NCI-H1694 (cell line): ENCODE measurements at regions not wholly inside any gene's neighbourhood (a gene's known extent, or its start where the extent isn't known, plus 50 kb on each side); places are given as distances from the start of the nearest gene placed in this dataset.

Experiments used
- DNase-seq: peaks from one replicate; lab custom pipeline; 2025; lab: John Stamatoyannopoulos, UW

- DNase-seq: peak; percentile 75
Observed at GRCh38 chr2:22894761-22895160, 490.2 kb upstream of the KLHL29 start.

DNA sequence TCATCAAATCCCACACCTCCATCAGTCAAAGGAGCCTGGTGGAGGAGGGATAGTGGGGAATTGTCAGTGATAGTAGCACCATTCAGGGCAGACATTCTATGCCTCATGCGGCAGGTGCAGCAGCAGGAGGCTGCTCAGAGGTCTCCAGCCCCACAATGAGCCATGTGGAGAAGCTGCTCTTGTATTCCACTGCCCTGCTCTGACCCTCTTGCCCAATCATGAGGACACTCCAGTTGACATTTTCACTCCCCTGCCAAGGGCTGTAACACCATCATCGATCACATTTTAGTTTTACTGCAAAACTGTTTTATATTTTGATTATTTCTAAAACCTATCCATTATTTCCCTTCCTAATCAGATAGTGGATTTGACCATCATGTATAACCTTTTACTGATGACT lies 487.6 kb upstream of the KLHL29 start:
- no peak for DNase-seq

- no peak for DNase-seq
Observed at GRCh38 chr2:22900674-22901073, 484.3 kb upstream of the KLHL29 start.

GRCh38 chr2:22901471-22902179 lies 483.4 kb upstream of the KLHL29 start:
- no peak for DNase-seq

DNA sequence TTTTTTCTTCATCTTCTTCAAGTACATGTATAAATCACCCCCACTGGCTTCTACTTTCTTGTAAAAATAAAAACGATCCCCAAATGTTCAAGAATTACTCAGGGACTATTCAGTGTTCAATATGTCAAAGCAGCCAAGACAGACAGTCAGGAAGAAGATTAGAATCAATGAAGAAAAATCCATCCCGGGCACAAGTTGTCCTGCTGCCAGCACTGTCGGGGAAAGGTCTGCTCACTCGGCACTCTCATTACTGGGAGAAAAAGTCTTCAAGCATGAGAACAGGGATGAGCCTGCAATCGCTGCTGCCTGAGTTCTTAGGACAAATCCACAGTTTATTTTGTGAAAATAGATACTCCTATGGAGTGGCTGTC lies 482.8 kb upstream of the KLHL29 start:
- DNase-seq: no peak

DNA sequence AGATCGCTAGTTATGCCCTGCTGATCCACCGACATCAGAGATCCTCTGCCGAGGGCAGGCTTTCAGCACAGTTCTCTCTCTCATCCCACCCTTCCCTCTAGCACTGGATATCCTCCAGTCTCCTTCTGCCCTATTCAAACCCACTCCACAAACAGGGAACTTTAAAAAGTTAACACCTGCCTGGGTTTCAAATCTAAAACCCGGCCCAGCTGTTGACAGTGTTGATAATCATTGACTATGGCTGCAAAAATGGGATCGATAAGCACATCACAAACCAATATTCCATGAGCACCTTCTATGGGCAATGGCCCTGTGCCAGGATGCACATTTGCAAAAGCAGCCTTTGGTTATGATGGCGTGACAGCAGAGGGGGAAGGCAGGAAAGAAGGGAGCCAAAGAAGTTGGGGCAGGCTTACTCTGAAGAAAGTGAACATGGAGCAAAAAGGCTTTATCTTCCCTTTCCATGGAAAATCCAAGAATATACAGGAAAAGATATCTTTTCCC lies 482.3 kb upstream of the KLHL29 start:
- no peak for DNase-seq

- no peak for DNase-seq
Observed at GRCh38 chr2:22903616-22904015, 481.4 kb upstream of the KLHL29 start.

- DNase-seq: peak; percentile 35
Observed at GRCh38 chr2:22904126-22904684, 480.8 kb upstream of the KLHL29 start.

DNA sequence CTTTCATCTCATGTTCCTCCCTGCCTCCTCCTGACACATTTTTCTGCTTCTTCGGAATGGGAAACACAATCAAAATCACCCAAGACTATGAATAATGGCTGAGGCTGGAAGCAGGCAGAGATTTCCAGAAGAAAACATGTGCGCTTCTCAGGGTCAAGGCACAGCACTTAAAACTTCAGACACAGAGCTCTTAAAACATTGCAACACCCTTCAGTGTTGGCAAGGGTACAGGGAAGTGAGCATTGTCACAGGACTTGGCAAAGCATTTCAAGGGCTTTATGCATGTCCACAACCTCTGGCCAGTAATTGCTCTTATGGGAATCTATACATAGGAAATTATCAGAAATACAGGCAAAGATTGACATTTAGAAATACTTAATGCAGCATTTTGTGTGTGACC lies 477.6 kb upstream of the KLHL29 start:
- no peak for DNase-seq

- DNase-seq: no peak
Observed at GRCh38 chr2:22912398-22912797, 472.6 kb upstream of the KLHL29 start.

DNA sequence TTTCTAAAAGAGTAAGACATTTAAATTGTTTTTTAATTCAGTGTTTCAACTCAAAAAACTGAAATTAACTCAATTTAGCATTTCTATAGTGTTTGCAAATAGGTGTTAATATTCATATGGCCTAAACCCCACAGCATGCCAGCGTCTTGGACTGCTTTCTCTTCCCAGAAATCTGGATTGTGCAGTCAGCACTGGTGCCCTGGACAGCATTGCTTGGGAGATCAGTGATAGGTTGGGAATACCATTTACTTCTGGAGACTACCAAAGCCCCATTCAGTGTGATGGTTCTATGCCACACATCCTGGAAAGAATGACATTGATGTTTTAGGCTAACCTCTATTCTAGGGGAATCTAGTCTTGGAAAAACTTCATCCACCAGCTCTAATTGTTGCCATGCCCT lies 455.0 kb upstream of the KLHL29 start:
- no peak for DNase-seq

- no peak for DNase-seq
Observed at GRCh38 chr2:22930781-22931180, 454.2 kb upstream of the KLHL29 start.

DNA sequence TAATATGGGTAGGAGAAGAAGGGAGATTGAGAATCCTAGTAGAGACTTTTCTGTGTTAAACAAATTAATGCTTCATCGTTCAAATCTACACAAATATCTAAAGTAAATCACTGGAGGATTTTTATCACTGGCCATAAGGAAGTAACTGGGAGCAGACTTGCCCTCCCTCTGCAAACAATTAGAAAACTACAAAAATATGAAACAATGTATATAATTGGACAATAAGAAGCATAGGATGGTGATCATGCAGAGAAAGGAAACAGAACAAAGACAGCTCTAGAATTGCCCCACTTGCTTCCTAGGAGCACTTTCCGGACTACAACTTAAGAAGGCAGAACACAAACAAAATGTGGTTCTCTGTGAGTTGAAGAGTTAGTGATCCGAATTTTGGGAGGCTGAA lies 452.7 kb upstream of the KLHL29 start:
- DNase-seq: no peak

DNA sequence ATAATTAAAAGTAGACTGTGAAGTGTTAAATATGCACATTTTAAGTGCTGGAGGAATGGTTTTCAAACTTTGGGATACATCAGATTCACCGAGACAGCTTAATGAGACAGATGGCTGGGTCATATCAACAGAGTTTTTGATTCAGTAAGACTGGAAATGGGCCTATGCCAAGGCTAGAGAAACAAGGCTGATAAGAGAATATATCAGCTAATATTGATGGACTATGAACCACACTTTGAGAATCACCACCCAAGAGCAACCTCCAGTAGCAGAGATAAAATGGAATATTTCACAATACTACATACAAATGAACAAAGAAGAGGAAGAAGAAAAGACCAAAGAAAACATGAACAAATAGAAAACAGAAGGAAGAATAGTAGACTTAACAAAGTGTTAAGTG lies 450.2 kb upstream of the KLHL29 start:
- DNase-seq: no peak

DNA sequence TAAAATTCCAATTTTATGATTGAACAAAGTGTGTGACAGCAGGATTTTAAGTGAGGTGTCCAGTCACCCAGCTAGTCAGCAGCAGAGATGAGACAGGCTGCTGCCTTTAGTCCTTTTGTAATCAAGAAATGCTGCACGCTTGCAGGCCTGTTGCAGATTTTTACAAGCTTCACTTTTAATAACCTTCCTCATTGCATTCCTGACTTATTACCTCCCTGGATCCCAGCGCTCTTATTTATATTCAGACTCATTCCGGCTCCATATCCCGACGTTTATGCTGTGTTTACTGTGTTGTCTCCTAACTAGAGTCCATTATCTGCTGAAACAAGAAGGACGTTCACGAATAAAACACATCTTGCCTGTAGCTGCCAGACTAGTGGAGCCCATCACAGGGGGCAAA lies 442.5 kb upstream of the KLHL29 start:
- DNase-seq: no peak

GRCh38 chr2:22944143-22944542 lies 440.8 kb upstream of the KLHL29 start:
- DNase-seq: no peak

GRCh38 chr2:22946553-22946952 lies 438.4 kb upstream of the KLHL29 start:
- DNase-seq: no peak

DNA sequence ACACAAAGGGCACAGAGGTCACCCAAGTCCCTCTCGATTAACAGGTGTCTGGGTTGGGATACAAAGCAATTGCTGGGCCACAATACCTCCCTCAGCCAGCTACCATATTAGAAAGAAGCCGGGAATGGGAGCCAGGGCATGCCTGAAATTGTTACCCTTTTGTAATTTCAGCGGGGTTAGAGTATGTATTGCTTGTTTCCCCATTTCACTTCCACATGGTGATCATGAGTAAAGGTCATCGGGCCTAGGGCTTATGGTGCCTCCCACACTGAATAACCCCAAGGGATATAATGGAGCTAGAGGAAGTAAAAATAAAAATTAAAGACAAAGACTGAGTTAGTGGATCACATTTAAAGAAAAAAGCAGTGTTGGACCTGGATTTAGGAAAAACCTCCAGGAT lies 437.2 kb upstream of the KLHL29 start:
- DNase-seq: no peak

GRCh38 chr2:22950431-22950830 lies 434.5 kb upstream of the KLHL29 start:
- no peak for DNase-seq

- no peak for DNase-seq
Observed at GRCh38 chr2:22952656-22953225, 432.2 kb upstream of the KLHL29 start.

- DNase-seq: no peak
Observed at GRCh38 chr2:22957446-22957845, 427.5 kb upstream of the KLHL29 start.

DNA sequence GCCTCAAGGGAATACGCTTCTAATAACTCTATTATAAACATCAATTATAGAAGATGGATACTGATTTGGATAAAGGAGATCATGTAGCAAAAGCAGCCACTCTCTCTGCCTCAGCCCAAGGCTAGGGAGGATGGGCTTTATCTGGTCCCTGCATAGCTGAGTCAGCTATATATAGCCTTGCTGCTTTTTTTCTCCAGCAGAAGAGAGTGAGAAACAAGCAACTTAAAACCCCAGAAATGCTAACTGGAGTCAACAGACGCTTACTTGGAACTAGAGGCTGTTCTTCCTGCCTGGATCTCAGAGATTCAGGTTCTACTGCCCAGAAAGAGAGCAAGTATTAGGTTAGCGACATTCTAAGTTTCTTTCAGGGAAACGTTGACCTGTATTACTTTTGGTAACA lies 426.7 kb upstream of the KLHL29 start:
- no peak for DNase-seq

DNA sequence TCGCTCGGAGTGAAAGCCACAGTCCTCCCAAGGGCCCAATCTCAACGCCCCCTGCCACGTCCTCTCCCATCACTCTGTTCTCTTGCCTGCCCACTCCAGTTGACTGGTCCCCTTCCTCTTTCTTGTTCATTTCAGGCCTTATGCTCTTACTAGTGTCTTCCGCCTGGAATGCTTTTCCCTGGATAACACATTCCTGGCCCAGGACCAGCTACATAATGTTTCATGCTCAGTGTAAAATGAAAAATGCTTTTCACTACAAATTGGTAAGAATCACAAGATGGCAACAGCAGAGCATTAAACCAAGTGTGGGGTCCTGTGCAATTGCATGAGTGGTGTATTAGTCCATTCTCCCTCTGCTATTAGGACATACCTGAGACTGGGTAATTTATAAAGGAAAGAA lies 417.2 kb upstream of the KLHL29 start:
- no peak for DNase-seq
